Activated T-cell treated with anti-CD3 and anti-CD28 coated beads for 24 hours (primary cell): ENCODE measurements at regions not wholly inside any gene's neighbourhood (a gene's known extent, or its start where the extent isn't known, plus 50 kb on each side); places are given as distances from the start of the nearest gene placed in this dataset.
"Not testable (repeated sequence)": the region's sequence is repeated elsewhere in the genome, so short reads cannot be mapped to it uniquely, and the experiment has no call there.

Experiments used
- DNase-seq: peaks from one replicate; pipeline ENCODE4 v3.0.0-alpha.2; 2020; ENCODE audit warnings: low read depth

GRCh38 chr20:59460352-59460751, 144.0 kb upstream of the PHACTR3 start:
- DNase-seq: no peak

GRCh38 chr20:59461526-59461925, 142.8 kb upstream of the PHACTR3 start:
- DNase-seq: no peak

- no peak for DNase-seq
Measured at GRCh38 chr20:59462249-59462648, 142.1 kb upstream of the PHACTR3 start.

- DNase-seq: no peak
Measured at GRCh38 chr20:59463541-59463940, 140.8 kb upstream of the PHACTR3 start.

- DNase-seq: no peak
Measured at GRCh38 chr20:59466107-59466815, 138.1 kb upstream of the PHACTR3 start.

- no peak for DNase-seq
Measured at GRCh38 chr20:59468831-59469230, 135.5 kb upstream of the PHACTR3 start.

- no peak for DNase-seq
Measured at GRCh38 chr20:59469267-59470252, 134.8 kb upstream of the PHACTR3 start.

GRCh38 chr20:59470521-59470920, 133.8 kb upstream of the PHACTR3 start:
- no peak for DNase-seq

GRCh38 chr20:59471653-59472421, 132.5 kb upstream of the PHACTR3 start:
- no peak for DNase-seq

- DNase-seq: no peak
Measured at GRCh38 chr20:59473742-59474141, 130.6 kb upstream of the PHACTR3 start.

GRCh38 chr20:59481067-59481466, 123.3 kb upstream of the PHACTR3 start:
- DNase-seq: no peak

- no peak for DNase-seq
Measured at GRCh38 chr20:59481477-59482018, 122.8 kb upstream of the PHACTR3 start.

GRCh38 chr20:59482351-59483187, 121.8 kb upstream of the PHACTR3 start:
- DNase-seq: no peak

GRCh38 chr20:59483481-59483880, 120.9 kb upstream of the PHACTR3 start:
- DNase-seq: no peak

- DNase-seq: no peak
Measured at GRCh38 chr20:59484228-59484627, 120.1 kb upstream of the PHACTR3 start.

GRCh38 chr20:59485576-59486454, 118.5 kb upstream of the PHACTR3 start:
- no peak for DNase-seq

- DNase-seq: not testable (repeated sequence)
Measured at GRCh38 chr20:59488459-59488858, 115.9 kb upstream of the PHACTR3 start.

- DNase-seq: not testable (repeated sequence)
Measured at GRCh38 chr20:59490196-59491004, 113.9 kb upstream of the PHACTR3 start.

GRCh38 chr20:59491884-59492283, 112.5 kb upstream of the PHACTR3 start:
- no peak for DNase-seq
